Testis (tissue), 2 donors: ENCODE measurements at regions not wholly inside any gene's neighbourhood (a gene's known extent, or its start where the extent isn't known, plus 50 kb on each side); places are given as distances from the start of the nearest gene placed in this dataset.
A peak's percentile ranks its signal among the peaks of the same experiment; 100 is the strongest.

Source experiments
- DNase-seq: peaks from one replicate; pipeline ENCODE4 v3.0.0-alpha.2; 2019
- H3K27ac ChIP-seq, 2 donors: fragments of 200-600 bp; sonication (generic); one replicate each; pipeline ENCODE4 v1.5.1; 2019
- H3K27me3 ChIP-seq: fragments of 200-600 bp; sonication (generic); one replicate; pipeline ENCODE4 v1.5.1; 2019
- H3K36me3 ChIP-seq: fragments of 200-600 bp; sonication (generic); one replicate; pipeline ENCODE4 v1.5.1; 2017; ENCODE audit warnings: low read depth; ENCODE audit errors: missing control alignments
- H3K4me1 ChIP-seq: fragments of 200-600 bp; sonication (generic); one replicate; pipeline ENCODE4 v1.5.1; 2019
- H3K4me3 ChIP-seq, 2 donors: fragments of 200-600 bp; sonication (generic); one replicate each; pipeline ENCODE4 v1.5.1; 2017 to 2019
- H3K9me3 ChIP-seq: fragments of 200-600 bp; sonication (generic); one replicate; pipeline ENCODE4 v1.5.1; 2017
- CTCF ChIP-seq, 3 experiments: fragments of 450-650 bp in 2 of 3; fragments of 200-600 bp in 1 of 3; sonication (generic) in 1 of 3; IDR thresholded peaks; one replicate each; pipeline ENCODE4 v1.5.1; 2016 to 2019; ENCODE audit warnings: antibody characterized with exemption in 3 of 3, mild to moderate bottlenecking in 2 of 3, moderate library complexity in 1 of 3
- POLR2A ChIP-seq: fragments of 450-650 bp; IDR thresholded peaks from one replicate; pipeline ENCODE4 v1.6.1; 2017; ENCODE audit warnings: antibody characterized with exemption, mild to moderate bottlenecking, moderate library complexity
- WGBS, 2 donors: methylation state at CpG; one replicate each; pipeline ENCODE4 v1.1.5; 2018; 5-methylcytosine and 5-hydroxymethylcytosine counted together
- intact Hi-C: fragments of 100-400 bp; cut with DNase I; formaldehyde crosslinking; loops from one replicate; pipeline ENCODE4 v1.15.1; 2023; ENCODE audit warnings: low total_unique reads

GRCh38 chr15:66908744-66909095 is 156.7 kb upstream of the SMAD3 start:
- Histone ChIP-seq H3K36me3 (no peaks in the 10 kb centered on the region), H3K27me3 (no peaks in the 10 kb centered on the region), H3K9me3 (no peaks in the 10 kb centered on the region), H3K4me1 (no peaks in the 10 kb centered on the region), H3K27ac (peak overlapping the region in 1 of 2 donors; percentile 30), H3K4me3 (no peak overlapping the region)
- intact Hi-C loops, result no loop called here
- 40 to 45% methylated on average over 2 of the region's 2 CpGs for WGBS, 2 donors
- TF ChIP-seq CTCF (IDR thresholded peaks at IDR 0.05) (no peak), POLR2A (no peak)
- no peak for DNase-seq

- no peaks in the 10 kb centered on the region for H3K4me1 ChIP-seq
- H3K9me3 ChIP-seq, result no peaks in the 10 kb centered on the region
- intact Hi-C loops, result no loop called here
- no peak overlapping the region for H3K27ac ChIP-seq
- H3K27me3 ChIP-seq, result no peaks in the 10 kb centered on the region
- no peak for DNase-seq
- no peaks in the 10 kb centered on the region for H3K36me3 ChIP-seq
- H3K4me3 ChIP-seq, result no peak overlapping the region
- 89 to 98% methylated on average over 7 of the region's 7 CpGs for WGBS, 2 donors
- TF ChIP-seq POLR2A, result no peak
- TF ChIP-seq CTCF (IDR thresholded peaks at IDR 0.05), result no peak
Observed at GRCh38 chr15:66909381-66909890, 156.0 kb upstream of the SMAD3 start.

GRCh38 chr15:66911131-66911700 is 154.2 kb upstream of the SMAD3 start:
- WGBS, 2 donors, result 88% methylated on average over 13 of the region's 13 CpGs
- DNase-seq, result no peak
- intact Hi-C loops, result no loop called here
- Histone ChIP-seq H3K4me1 (no peaks in the 10 kb centered on the region), H3K27ac (no peak overlapping the region), H3K9me3 (no peaks in the 10 kb centered on the region), H3K27me3 (no peaks in the 10 kb centered on the region), H3K36me3 (no peaks in the 10 kb centered on the region), H3K4me3 (no peak overlapping the region)
- TF ChIP-seq CTCF (IDR thresholded peaks at IDR 0.05) (no peak), POLR2A (no peak)

GRCh38 chr15:66912001-66912400 is 153.4 kb upstream of the SMAD3 start:
- Histone ChIP-seq H3K4me1 (no peaks in the 10 kb centered on the region), H3K27ac (no peak overlapping the region), H3K9me3 (no peaks in the 10 kb centered on the region), H3K4me3 (no peak overlapping the region), H3K36me3 (no peaks in the 10 kb centered on the region), H3K27me3 (no peaks in the 10 kb centered on the region)
- intact Hi-C loops, result no loop called here
- TF ChIP-seq CTCF (IDR thresholded peaks at IDR 0.05) (no peak), POLR2A (no peak)
- DNase-seq, result no peak
- 68 to 79% methylated on average over 7 of the region's 7 CpGs for WGBS, 2 donors

GRCh38 chr15:66912441-66912840 is 153.0 kb upstream of the SMAD3 start:
- no peaks in the 10 kb centered on the region for H3K27me3 ChIP-seq
- WGBS, 2 donors, result 90 to 93% methylated on average over 7 of the region's 7 CpGs
- H3K4me1 ChIP-seq, result no peaks in the 10 kb centered on the region
- no peaks in the 10 kb centered on the region for H3K36me3 ChIP-seq
- intact Hi-C loops, result no loop called here
- H3K27ac ChIP-seq, result no peak overlapping the region
- no peak overlapping the region for H3K4me3 ChIP-seq
- no peak for TF ChIP-seq POLR2A
- no peak for TF ChIP-seq CTCF (IDR thresholded peaks at IDR 0.05)
- H3K9me3 ChIP-seq, result no peaks in the 10 kb centered on the region
- no peak for DNase-seq
